Ascending aorta (tissue), 2 donors: ENCODE measurements at regions not wholly inside any gene's neighbourhood (a gene's known extent, or its start where the extent isn't known, plus 50 kb on each side); places are given as distances from the start of the nearest gene placed in this dataset.

ENCODE experiments used
- DNase-seq, 2 donors: peaks; one replicate each; pipeline ENCODE4 v3.0.0-alpha.2; 2019; ENCODE audit warnings: low spot score in 2 of 2
- H3K27ac ChIP-seq, 2 donors: fragments of 200-600 bp; sonication (generic); one replicate each; pipeline ENCODE4 v1.5.1; 2016 to 2017; ENCODE audit warnings: mild to moderate bottlenecking in 1 of 2
- H3K27me3 ChIP-seq: fragments of 200-600 bp; sonication (generic); one replicate; pipeline ENCODE4 v1.5.1; 2017
- H3K36me3 ChIP-seq, 2 donors: fragments of 200-600 bp; sonication (generic); one replicate each; pipeline ENCODE4 v1.5.1; 2016
- H3K4me1 ChIP-seq, 2 donors: fragments of 200-600 bp; sonication (generic); one replicate each; pipeline ENCODE4 v1.5.1; 2016 to 2017; ENCODE audit warnings: mild to moderate bottlenecking in 1 of 2
- H3K4me3 ChIP-seq, 2 donors: fragments of 200-600 bp; sonication (generic); one replicate each; pipeline ENCODE4 v1.5.1; 2016 to 2017; ENCODE audit warnings: mild to moderate bottlenecking in 1 of 2
- H3K9me3 ChIP-seq, 2 donors: fragments of 200-600 bp; sonication (generic); one replicate each; pipeline ENCODE4 v1.5.1; 2016
- CTCF ChIP-seq, 3 experiments: fragments of 200-600 bp in 2 of 3; fragments of 450-650 bp in 1 of 3; sonication (generic) in 2 of 3; IDR thresholded peaks; one replicate each; pipeline ENCODE4 v1.5.1; 2016 to 2019; ENCODE audit warnings: antibody characterized with exemption in 3 of 3, mild to moderate bottlenecking in 1 of 3, moderate library complexity in 1 of 3
- intact Hi-C: fragments of 100-400 bp; cut with DNase I; formaldehyde crosslinking; loops from one replicate; pipeline ENCODE4 v1.15.1; 2023

DNA sequence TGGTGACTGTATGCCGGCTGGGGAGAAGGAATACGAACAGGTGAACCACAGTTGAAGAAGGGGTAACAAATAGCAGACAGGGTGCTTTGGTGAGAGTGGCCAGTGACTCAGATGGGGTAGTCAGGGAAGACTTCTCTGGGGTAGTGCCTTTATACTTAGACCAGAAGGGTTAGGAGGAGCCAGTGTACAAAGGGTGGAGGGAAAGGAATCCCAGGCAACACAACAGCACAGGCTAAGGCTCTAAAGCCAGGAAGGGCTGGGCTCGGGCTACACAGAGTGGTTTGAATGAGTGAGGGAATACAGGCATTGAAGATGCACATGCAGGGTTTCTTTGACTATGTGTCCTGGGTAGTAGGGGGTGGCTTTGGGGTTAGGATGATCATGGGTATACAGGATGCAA is 70.6 kb upstream of the CXCL14 start:
- intact Hi-C loops, result no loop called here
- no peak overlapping the region for H3K27ac ChIP-seq
- H3K4me1 ChIP-seq, result no peaks in the 10 kb centered on the region
- no peak for DNase-seq
- TF ChIP-seq CTCF (IDR thresholded peaks at IDR 0.05), result no peak
- no peaks in the 10 kb centered on the region for H3K36me3 ChIP-seq
- no peaks in the 10 kb centered on the region for H3K9me3 ChIP-seq
- H3K4me3 ChIP-seq, result no peak overlapping the region
- no peaks in the 10 kb centered on the region for H3K27me3 ChIP-seq

- no peak for TF ChIP-seq CTCF (IDR thresholded peaks at IDR 0.05)
- DNase-seq, result no peak
- H3K27ac ChIP-seq, result no peak overlapping the region
- no peaks in the 10 kb centered on the region for H3K4me1 ChIP-seq
- H3K4me3 ChIP-seq, result no peak overlapping the region
- intact Hi-C loops, result no loop called here
- H3K36me3 ChIP-seq, result no peaks in the 10 kb centered on the region
- H3K27me3 ChIP-seq, result no peaks in the 10 kb centered on the region
- H3K9me3 ChIP-seq, result no peaks in the 10 kb centered on the region
Measured at GRCh38 chr5:135648116-135648515, 69.3 kb upstream of the CXCL14 start.

- no peaks in the 10 kb centered on the region for H3K4me1 ChIP-seq
- TF ChIP-seq CTCF (IDR thresholded peaks at IDR 0.05), result no peak
- peak in 1 of 2 donors; percentile 65 for DNase-seq
Measured at GRCh38 chr5:135645336-135646180, 66.8 kb upstream of the CXCL14 start.

GRCh38 chr5:135644816-135645215 is 66.0 kb upstream of the CXCL14 start:
- no peak for TF ChIP-seq CTCF (IDR thresholded peaks at IDR 0.05)
- intact Hi-C loops, result no loop called here
- no peak for DNase-seq
- Histone ChIP-seq H3K36me3 (no peaks in the 10 kb centered on the region), H3K4me3 (no peak overlapping the region), H3K27me3 (no peaks in the 10 kb centered on the region), H3K9me3 (no peaks in the 10 kb centered on the region), H3K27ac (no peak overlapping the region), H3K4me1 (no peaks in the 10 kb centered on the region)

More at GRCh38 chr5:135645336-135646180, 66.8 kb upstream of the CXCL14 start:
- H3K36me3 ChIP-seq, result no peaks in the 10 kb centered on the region
- H3K27me3 ChIP-seq, result no peaks in the 10 kb centered on the region
- no peak overlapping the region for H3K27ac ChIP-seq
- intact Hi-C loops, result no loop called here
- no peaks in the 10 kb centered on the region for H3K9me3 ChIP-seq
- no peak overlapping the region for H3K4me3 ChIP-seq

DNA sequence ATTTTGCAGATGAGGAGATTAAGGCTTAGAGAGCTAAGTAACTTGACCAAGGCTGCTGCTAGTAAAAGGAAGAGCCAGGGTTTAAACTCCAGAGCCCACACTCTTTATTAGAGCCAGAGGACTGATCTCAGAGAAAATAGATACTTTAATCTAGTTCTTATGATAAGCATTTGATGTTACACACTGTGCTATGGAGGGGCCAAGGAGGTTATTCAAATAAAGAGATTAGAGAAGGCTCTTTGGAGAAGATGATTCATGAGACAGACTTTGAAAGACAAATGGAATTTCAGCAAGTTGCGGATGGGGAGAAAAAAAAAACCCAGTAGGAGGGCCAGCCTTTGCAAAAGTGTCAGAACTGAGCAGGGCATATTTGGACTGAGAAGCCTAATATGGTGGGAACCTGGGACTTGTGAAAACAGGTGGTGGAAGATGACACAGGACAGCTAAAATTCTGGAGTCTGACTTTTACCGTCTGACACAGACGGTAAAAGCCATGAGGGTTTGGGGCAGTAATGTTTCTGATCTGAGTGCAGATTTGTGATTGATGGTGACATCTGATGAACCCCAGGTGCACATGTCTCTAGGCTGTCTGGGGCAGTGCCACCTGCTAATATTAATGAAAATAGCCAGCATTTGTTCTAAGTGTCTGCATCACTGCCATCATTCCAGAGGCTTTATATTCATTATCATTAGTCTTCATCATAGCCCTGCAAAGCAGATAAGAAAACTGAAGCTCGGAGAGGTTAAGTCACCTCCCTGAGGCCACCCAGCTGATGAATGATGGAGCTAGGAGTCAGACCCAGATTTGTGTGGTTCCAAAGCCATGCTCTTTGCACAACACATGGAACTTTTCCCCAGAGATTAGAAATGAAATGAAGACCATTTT is 65.3 kb upstream of the CXCL14 start:
- Histone ChIP-seq H3K36me3 (no peaks in the 10 kb centered on the region), H3K9me3 (no peaks in the 10 kb centered on the region), H3K27me3 (no peaks in the 10 kb centered on the region), H3K4me3 (no peak overlapping the region), H3K27ac (no peak overlapping the region), H3K4me1 (no peaks in the 10 kb centered on the region)
- intact Hi-C loops, result no loop called here
- no peak for DNase-seq
- no peak for TF ChIP-seq CTCF (IDR thresholded peaks at IDR 0.05)
